Vagina (tissue), 2 donors: ENCODE measurements at regions not wholly inside any gene's neighbourhood (a gene's known extent, or its start where the extent isn't known, plus 50 kb on each side); places are given as distances from the start of the nearest gene placed in this dataset.

Experiments
- DNase-seq, 2 donors: peaks; one replicate each; pipeline ENCODE4 v3.0.0-alpha.2; 2017; ENCODE audit errors: extremely low spot score in 2 of 2
- H3K27ac ChIP-seq: fragments of 200-600 bp; sonication (generic); one replicate; pipeline ENCODE4 v1.5.1; 2019
- H3K27me3 ChIP-seq: fragments of 200-600 bp; sonication (generic); one replicate; pipeline ENCODE4 v1.5.1; 2019
- H3K36me3 ChIP-seq, 2 donors: fragments of 200-600 bp; sonication (generic); one replicate each; pipeline ENCODE4 v1.5.1; 2017 to 2019
- H3K4me1 ChIP-seq: fragments of 200-600 bp; sonication (generic); one replicate; pipeline ENCODE4 v1.5.1; 2019
- H3K4me3 ChIP-seq, 2 donors: fragments of 200-600 bp; sonication (generic); 1 replicate in 1 of 2; 2 replicates in 1 of 2; pipeline ENCODE4 v1.5.1; 2016 to 2019
- H3K9me3 ChIP-seq: fragments of 200-600 bp; sonication (generic); one replicate; pipeline ENCODE4 v1.5.1; 2019
- POLR2A ChIP-seq, 2 donors: fragments of 450-650 bp; IDR thresholded peaks; one replicate each; pipeline ENCODE4 v1.6.1; 2017; ENCODE audit warnings: antibody characterized with exemption in 2 of 2, mild to moderate bottlenecking in 2 of 2, moderate library complexity in 2 of 2
- POLR2AphosphoS5 ChIP-seq, 2 donors: sonication (generic); formaldehyde crosslinking; IDR thresholded peaks; one replicate each; pipeline ENCODE4 v1.9.0; 2017; ENCODE audit warnings: antibody characterized with exemption in 2 of 2, mild to moderate bottlenecking in 2 of 2, low read depth in 1 of 2; ENCODE audit not compliant: insufficient read depth in 1 of 2
- intact Hi-C: fragments of 100-400 bp; cut with DNase I; formaldehyde crosslinking; loops from one replicate; pipeline ENCODE4 v1.15.1; 2023
- TF ChIP-seq, protein P1 (sequence below), 3 experiments: fragments of 450-650 bp in 2 of 3; fragments of 200-600 bp in 1 of 3; sonication (generic) in 1 of 3; IDR thresholded peaks; one replicate each; pipeline ENCODE4 v1.5.1; 2017 to 2019; ENCODE audit warnings: antibody characterized with exemption in 3 of 3, mild to moderate bottlenecking in 2 of 3, moderate library complexity in 2 of 3

DNA sequence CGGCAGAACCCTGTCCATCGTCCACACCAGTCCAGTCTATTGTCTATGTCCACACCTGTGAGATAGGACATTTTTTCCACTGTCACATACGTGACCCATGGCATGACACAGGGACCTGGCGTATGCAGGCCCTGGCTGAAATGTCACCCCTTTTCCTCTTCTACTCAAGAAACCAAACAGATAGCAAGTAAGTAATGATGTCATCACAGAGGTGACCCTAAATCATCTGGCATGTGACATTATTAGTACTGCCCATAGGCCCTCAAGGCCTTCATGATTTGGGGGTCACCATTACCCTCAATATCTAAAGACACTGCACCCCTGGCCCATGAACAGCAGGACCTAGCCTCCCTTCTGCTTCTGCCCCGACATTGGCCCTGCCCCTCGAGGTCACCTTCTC lies 88.3 kb downstream of the LHX2 start:
- no peak overlapping the region for H3K4me3 ChIP-seq
- H3K9me3 ChIP-seq = no peaks in the 10 kb centered on the region
- no peak for TF ChIP-seq POLR2AphosphoS5 (IDR thresholded peaks at IDR 0.05; ENCODE audit: insufficient read depth in 1 of 2, low read depth in 1 of 2)
- TF ChIP-seq, protein P1, sequence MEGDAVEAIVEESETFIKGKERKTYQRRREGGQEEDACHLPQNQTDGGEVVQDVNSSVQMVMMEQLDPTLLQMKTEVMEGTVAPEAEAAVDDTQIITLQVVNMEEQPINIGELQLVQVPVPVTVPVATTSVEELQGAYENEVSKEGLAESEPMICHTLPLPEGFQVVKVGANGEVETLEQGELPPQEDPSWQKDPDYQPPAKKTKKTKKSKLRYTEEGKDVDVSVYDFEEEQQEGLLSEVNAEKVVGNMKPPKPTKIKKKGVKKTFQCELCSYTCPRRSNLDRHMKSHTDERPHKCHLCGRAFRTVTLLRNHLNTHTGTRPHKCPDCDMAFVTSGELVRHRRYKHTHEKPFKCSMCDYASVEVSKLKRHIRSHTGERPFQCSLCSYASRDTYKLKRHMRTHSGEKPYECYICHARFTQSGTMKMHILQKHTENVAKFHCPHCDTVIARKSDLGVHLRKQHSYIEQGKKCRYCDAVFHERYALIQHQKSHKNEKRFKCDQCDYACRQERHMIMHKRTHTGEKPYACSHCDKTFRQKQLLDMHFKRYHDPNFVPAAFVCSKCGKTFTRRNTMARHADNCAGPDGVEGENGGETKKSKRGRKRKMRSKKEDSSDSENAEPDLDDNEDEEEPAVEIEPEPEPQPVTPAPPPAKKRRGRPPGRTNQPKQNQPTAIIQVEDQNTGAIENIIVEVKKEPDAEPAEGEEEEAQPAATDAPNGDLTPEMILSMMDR (IDR thresholded peaks at IDR 0.05) = no peak
- TF ChIP-seq POLR2A (IDR thresholded peaks at IDR 0.05) = no peak
- intact Hi-C loops = no loop called here
- H3K36me3 ChIP-seq = no peaks in the 10 kb centered on the region
- H3K27me3 ChIP-seq = no peaks in the 10 kb centered on the region
- no peak for DNase-seq
- H3K4me1 ChIP-seq = no peaks in the 10 kb centered on the region
- H3K27ac ChIP-seq = no peak overlapping the region

DNA sequence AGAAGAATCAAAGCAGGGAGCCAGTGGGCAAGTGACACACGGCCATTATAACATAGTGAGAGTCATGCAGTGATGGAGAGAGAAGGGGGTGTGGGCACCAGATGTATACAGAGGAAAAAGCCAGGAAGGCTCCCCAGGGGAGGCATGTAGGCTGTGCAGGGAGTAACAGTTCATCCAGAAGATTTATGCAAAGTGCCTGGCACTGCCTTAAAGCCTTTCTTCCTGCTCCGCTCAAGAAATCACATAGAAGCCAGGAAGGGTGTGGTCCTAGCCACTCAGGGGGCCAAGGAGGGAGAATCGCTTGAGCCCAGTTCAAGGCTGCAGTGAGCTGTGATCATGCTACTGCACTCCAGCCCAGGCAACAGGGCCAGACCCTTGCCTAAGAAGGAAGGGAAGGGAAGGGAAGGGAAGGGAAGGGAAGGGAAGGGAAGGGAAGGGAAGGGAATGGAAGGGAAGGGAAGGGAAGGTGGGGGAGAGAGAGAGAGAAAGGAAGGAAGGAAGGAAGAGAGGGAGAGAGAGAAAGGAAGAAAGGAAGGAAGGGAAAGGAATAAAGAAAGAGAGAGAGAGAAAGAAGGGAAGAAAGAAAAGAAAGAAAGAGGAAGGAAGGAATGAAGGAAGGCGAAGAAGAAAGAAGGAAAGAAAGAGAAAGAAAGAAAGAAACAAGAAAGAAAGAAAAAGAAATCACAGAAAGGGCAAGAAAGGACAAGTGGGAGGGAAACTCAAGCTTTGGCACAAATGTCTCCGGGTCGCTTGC lies 89.8 kb downstream of the LHX2 start:
- Histone ChIP-seq H3K27me3 (no peaks in the 10 kb centered on the region), H3K36me3 (no peaks in the 10 kb centered on the region), H3K4me1 (no peaks in the 10 kb centered on the region), H3K27ac (no peak overlapping the region), H3K4me3 (no peak overlapping the region), H3K9me3 (no peaks in the 10 kb centered on the region)
- TF ChIP-seq POLR2AphosphoS5 (IDR thresholded peaks at IDR 0.05; ENCODE audit: insufficient read depth in 1 of 2, low read depth in 1 of 2) (no peak), POLR2A (IDR thresholded peaks at IDR 0.05) (no peak)
- TF ChIP-seq, protein P1 (IDR thresholded peaks at IDR 0.05) = no peak
- intact Hi-C loops = no loop called here
- DNase-seq = no peak

DNA sequence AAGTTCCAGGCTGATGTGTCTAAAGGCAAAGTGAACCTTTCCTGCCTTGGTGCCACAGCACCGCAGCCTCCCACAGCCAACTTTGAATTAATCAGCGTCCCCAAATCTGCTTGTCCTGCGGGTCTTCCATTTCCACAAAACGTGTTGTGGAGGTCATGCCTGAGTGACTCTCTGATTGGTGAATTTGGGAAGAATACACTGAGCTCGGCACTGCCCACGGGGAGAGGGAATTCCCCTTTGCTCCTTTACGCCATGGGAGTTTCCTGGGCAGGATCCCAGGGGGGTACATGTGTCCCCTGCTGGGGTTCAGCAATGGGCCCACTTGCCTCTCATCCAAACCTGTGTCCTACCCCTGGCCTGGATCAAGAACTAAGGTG lies 90.4 kb downstream of the LHX2 start:
- H3K36me3 ChIP-seq = no peaks in the 10 kb centered on the region
- TF ChIP-seq POLR2A (IDR thresholded peaks at IDR 0.05) = no peak
- TF ChIP-seq, protein P1 (IDR thresholded peaks at IDR 0.05) = no peak
- TF ChIP-seq POLR2AphosphoS5 (IDR thresholded peaks at IDR 0.05; ENCODE audit: insufficient read depth in 1 of 2, low read depth in 1 of 2) = no peak
- H3K9me3 ChIP-seq = no peaks in the 10 kb centered on the region
- no peaks in the 10 kb centered on the region for H3K27me3 ChIP-seq
- no peak for DNase-seq
- intact Hi-C loops = no loop called here
- H3K4me3 ChIP-seq = no peak overlapping the region
- no peak overlapping the region for H3K27ac ChIP-seq
- H3K4me1 ChIP-seq = no peaks in the 10 kb centered on the region

DNA sequence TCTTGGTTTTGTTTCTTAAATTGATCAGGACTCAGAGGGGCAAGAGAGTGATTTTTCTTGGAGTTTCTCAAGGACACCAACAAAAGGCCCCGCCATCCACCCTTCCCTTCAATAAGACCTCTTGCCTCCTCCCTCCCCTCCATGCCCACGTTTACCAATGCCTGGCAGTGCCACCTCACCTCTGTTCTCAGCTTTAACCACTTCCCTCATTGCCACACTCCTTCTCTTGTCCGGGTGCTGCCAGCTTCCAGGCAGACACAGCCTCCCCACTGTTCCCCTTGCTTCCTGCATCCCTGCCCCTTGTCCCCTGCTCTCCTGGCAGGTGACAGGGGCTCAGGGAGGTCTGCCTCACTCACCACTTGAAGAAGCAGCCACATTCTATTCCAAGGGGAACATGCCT lies 90.8 kb downstream of the LHX2 start:
- H3K4me1 ChIP-seq = no peaks in the 10 kb centered on the region
- H3K9me3 ChIP-seq = no peaks in the 10 kb centered on the region
- intact Hi-C loops = no loop called here
- no peak for DNase-seq
- H3K4me3 ChIP-seq = no peak overlapping the region
- H3K36me3 ChIP-seq = no peaks in the 10 kb centered on the region
- no peak overlapping the region for H3K27ac ChIP-seq
- no peaks in the 10 kb centered on the region for H3K27me3 ChIP-seq
- TF ChIP-seq POLR2AphosphoS5 (IDR thresholded peaks at IDR 0.05; ENCODE audit: insufficient read depth in 1 of 2, low read depth in 1 of 2) (no peak), POLR2A (IDR thresholded peaks at IDR 0.05) (no peak)
- TF ChIP-seq, protein P1 (IDR thresholded peaks at IDR 0.05) = no peak

DNA sequence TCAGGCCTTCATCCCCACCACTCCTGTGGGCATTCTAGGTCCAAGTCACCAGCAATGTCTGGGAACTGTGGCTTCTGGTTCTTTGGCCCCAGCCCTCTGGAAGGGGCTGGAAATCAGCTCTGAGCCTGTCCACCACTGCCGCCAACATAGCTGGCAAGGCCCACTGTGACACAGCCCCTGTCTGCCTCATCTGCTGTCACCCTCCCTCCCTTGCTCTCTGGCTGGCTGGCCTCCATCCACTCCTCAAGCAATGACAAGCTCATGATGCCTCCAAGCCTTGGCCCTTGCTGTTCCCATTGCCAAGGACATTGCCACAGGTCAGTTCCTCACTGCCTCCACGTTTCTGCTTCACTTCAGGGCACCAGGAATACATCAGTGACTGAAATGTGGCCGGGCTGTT lies 93.7 kb downstream of the LHX2 start:
- Histone ChIP-seq H3K4me1 (no peaks in the 10 kb centered on the region), H3K27me3 (no peaks in the 10 kb centered on the region), H3K4me3 (no peak overlapping the region), H3K9me3 (no peaks in the 10 kb centered on the region), H3K27ac (no peak overlapping the region), H3K36me3 (no peaks in the 10 kb centered on the region)
- no peak for TF ChIP-seq POLR2AphosphoS5 (IDR thresholded peaks at IDR 0.05; ENCODE audit: insufficient read depth in 1 of 2, low read depth in 1 of 2)
- TF ChIP-seq, protein P1 (IDR thresholded peaks at IDR 0.05) = no peak
- TF ChIP-seq POLR2A (IDR thresholded peaks at IDR 0.05) = no peak
- intact Hi-C loops = no loop called here
- DNase-seq = no peak
